Neural crest cell (in vitro differentiated cells): ENCODE measurements at regions not wholly inside any gene's neighbourhood (a gene's known extent, or its start where the extent isn't known, plus 50 kb on each side); places are given as distances from the start of the nearest gene placed in this dataset.

ENCODE experiments used
- DNase-seq: peaks from one replicate; pipeline ENCODE4 v3.0.0; 2021; ENCODE audit warnings: low read depth, mixed read lengths, low spot score
- H3K27ac Mint-ChIP-seq: one replicate; pipeline ENCODE4 v1.8.0; 2021; ENCODE audit warnings: mild to moderate bottlenecking, mixed read lengths; ENCODE audit not compliant: unreplicated experiment
- H3K27me3 Mint-ChIP-seq: 2 replicates; pipeline ENCODE4 v1.8.0; 2021; ENCODE audit warnings: low read depth, mild to moderate bottlenecking, mixed read lengths
- H3K36me3 Mint-ChIP-seq: 2 replicates; pipeline ENCODE4 v1.8.0; 2021; ENCODE audit warnings: low read depth, mild to moderate bottlenecking, mixed read lengths
- H3K4me1 Mint-ChIP-seq: 2 replicates; pipeline ENCODE4 v1.8.0; 2021; ENCODE audit warnings: mixed read lengths
- H3K4me3 Mint-ChIP-seq: one replicate; pipeline ENCODE4 v1.8.0; 2021; ENCODE audit warnings: mild to moderate bottlenecking, mixed read lengths
- H3K9me3 Mint-ChIP-seq: 2 replicates; pipeline ENCODE4 v1.8.0; 2021; ENCODE audit warnings: mixed read lengths
- CTCF ChIP-seq: fragments of 200-600 bp; sonication (generic); conservative IDR thresholded peaks from 2 replicates; pipeline ENCODE4 v1.5.0; 2021; ENCODE audit warnings: antibody characterized with exemption, mild to moderate bottlenecking

GRCh38 chr14:100438271-100438670, 115.1 kb downstream of the SLC25A47 start:
- Mint-ChIP-seq H3K27me3 (no peaks in the 10 kb centered on the region), H3K9me3 (no peaks in the 10 kb centered on the region), H3K4me3 (no peak overlapping the region), H3K36me3 (no peaks in the 10 kb centered on the region), H3K27ac (no peak overlapping the region), H3K4me1 (peaks cover 38% of the 10 kb centered on the region)
- no peak for DNase-seq
- TF ChIP-seq CTCF: no peak

GRCh38 chr14:100438678-100439592, 115.8 kb downstream of the SLC25A47 start:
- H3K27ac Mint-ChIP-seq: no peak overlapping the region
- no peaks in the 10 kb centered on the region for H3K36me3 Mint-ChIP-seq
- no peak for TF ChIP-seq CTCF
- H3K9me3 Mint-ChIP-seq: no peaks in the 10 kb centered on the region
- DNase-seq: no peak
- peaks cover 42% of the 10 kb centered on the region for H3K4me1 Mint-ChIP-seq
- no peaks in the 10 kb centered on the region for H3K27me3 Mint-ChIP-seq
- H3K4me3 Mint-ChIP-seq: no peak overlapping the region

GRCh38 chr14:100439781-100440180, 116.6 kb downstream of the SLC25A47 start:
- Mint-ChIP-seq H3K36me3 (no peaks in the 10 kb centered on the region), H3K4me3 (no peak overlapping the region), H3K4me1 (peaks cover 34% of the 10 kb centered on the region), H3K27me3 (no peaks in the 10 kb centered on the region), H3K9me3 (no peaks in the 10 kb centered on the region), H3K27ac (no peak overlapping the region)
- TF ChIP-seq CTCF: no peak
- no peak for DNase-seq

- H3K4me3 Mint-ChIP-seq: no peak overlapping the region
- peak; percentile 71 for TF ChIP-seq CTCF
- H3K27me3 Mint-ChIP-seq: no peaks in the 10 kb centered on the region
- DNase-seq: peak; percentile 27
- H3K4me1 Mint-ChIP-seq: peaks cover 35% of the 10 kb centered on the region
- no peaks in the 10 kb centered on the region for H3K36me3 Mint-ChIP-seq
- no peaks in the 10 kb centered on the region for H3K9me3 Mint-ChIP-seq
- no peak overlapping the region for H3K27ac Mint-ChIP-seq
These were observed 117.1 kb downstream of the SLC25A47 start for GRCh38 chr14:100440207-100440631.

- peaks cover 40% of the 10 kb centered on the region for H3K4me1 Mint-ChIP-seq
- H3K4me3 Mint-ChIP-seq: no peak overlapping the region
- H3K27me3 Mint-ChIP-seq: no peaks in the 10 kb centered on the region
- H3K27ac Mint-ChIP-seq: no peak overlapping the region
- no peaks in the 10 kb centered on the region for H3K36me3 Mint-ChIP-seq
- TF ChIP-seq CTCF: no peak
- H3K9me3 Mint-ChIP-seq: no peaks in the 10 kb centered on the region
- no peak for DNase-seq
These were observed 117.6 kb downstream of the SLC25A47 start for GRCh38 chr14:100440758-100441203.
